GM21390 (cell line): ENCODE measurements at regions not wholly inside any gene's neighbourhood (a gene's known extent, or its start where the extent isn't known, plus 50 kb on each side); places are given as distances from the start of the nearest gene placed in this dataset.
"Not testable (repeated sequence)": the region's sequence is repeated elsewhere in the genome, so short reads cannot be mapped to it uniquely, and the experiment has no call there.

Source experiments
- ATAC-seq: cut with Tn5 transposase; IDR thresholded peaks from one replicate; pipeline ENCODE4 v1.9.1; 2021; ENCODE audit not compliant: unreplicated experiment

DNA sequence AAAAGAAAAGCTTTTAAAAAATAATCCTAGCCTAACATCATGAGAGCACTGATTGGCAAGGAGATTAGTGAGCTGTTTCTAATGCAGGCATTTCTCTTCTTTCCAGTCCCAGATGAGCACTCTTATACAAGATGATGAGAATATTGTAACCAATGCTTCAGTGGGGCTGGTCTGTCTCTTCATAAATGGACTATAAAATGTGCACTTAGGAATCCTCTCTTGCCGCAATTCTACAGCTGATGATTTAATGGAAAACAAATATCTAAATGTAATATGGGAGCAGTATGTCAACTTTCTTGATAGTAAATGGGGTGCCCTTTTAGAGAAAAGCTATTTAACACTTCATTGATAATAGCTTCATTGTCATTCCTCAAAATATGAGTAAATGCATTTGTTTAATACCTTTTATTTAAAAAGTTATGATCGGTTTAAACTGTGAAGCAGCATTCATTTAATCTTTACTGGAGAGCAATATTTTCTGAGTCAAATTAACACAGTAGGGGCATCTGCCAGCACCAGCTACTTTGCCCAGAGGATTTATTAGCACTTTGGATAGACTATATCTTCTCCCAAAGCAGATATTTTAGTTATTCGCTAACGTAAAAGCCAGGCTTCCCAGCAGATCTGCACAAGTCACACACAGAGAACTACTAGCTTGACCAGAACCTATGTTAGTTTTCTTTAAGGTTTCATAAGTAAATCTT is 985.9 kb downstream of the DIPK2A start:
- no peak for ATAC-seq

DNA sequence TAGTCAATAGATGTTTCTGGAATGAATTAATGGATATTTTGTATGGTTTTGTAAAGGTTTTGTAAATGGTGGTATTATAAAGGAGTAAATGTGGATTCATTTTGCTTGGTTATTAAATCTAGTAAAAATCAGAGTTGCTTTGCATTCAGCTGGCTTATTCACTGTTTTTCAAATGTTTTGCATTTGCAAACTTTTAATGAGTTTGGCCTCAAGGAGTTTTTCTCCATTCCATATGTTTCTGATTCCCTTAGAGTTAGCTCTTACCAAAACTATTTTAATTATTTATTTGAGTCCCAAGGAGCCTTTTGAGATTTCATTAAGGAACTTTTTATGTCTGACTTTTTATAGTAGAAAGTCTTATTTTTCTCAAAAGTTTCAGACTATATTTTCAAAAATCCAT is 992.2 kb downstream of the DIPK2A start:
- ATAC-seq = no peak

DNA sequence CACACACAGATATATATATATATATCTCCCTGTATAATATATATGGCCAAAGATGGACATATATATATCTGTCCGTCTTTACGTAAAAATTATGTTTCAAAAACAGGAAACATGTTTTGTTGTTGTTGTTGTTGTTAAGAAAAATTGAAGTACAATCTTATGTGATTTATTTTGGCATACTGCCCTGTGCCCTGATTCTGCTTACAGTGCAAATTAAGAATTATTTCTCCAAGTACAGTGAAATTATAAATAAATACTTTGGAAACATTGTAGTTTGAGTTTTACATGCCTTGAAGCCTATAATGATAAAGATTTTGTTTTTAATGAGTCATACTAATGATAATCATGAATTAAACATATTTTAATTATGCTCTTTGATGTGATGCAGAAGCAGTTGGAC is 994.9 kb downstream of the DIPK2A start:
- no peak for ATAC-seq

DNA sequence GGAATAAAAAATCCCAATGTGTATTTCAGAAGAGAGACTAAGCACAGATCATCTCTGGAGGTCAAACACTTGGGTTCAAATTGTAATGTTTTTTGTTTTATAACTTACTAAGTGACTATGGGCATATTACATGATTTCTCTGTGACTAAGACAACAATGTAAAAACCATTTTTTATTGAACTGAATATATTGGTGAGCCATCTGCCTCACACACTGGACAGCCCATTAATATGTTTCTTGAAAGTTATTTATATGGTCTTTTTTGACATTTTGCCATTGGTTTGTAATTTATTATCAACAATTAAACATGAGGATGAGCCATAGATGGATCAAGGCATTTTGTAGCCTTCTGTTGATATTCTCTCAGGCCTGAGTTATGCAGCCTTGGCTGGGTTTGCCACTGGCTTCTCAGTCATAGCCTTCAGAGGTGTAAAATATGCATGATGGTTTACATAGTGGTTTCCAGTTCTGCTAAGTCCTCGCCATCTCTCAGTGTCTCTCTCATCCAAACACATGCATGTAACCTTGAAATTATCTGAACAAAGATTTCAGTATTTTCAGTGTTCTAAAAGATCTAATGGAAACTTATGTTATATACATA is 997.2 kb downstream of the DIPK2A start:
- no peak for ATAC-seq

DNA sequence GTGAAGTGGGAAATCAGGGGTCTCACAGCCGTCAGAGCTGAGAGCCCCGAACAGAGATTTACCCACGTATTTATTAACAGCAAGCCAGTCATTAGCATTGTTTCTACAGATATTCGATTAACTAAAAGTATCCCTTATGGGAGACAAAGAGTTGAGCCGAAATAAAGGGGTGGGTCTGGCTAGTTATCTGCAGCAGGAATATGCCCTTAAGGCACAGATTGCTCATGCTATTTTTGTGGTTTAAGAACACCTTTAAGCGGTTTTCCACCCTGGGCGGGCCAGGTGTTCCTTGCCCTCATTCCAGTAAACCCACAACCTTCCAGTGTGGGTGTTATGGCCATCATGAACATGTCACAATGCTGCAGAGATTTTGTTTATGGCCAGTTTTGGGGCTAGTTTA is 1012.9 kb downstream of the DIPK2A start:
- not testable (repeated sequence) for ATAC-seq

DNA sequence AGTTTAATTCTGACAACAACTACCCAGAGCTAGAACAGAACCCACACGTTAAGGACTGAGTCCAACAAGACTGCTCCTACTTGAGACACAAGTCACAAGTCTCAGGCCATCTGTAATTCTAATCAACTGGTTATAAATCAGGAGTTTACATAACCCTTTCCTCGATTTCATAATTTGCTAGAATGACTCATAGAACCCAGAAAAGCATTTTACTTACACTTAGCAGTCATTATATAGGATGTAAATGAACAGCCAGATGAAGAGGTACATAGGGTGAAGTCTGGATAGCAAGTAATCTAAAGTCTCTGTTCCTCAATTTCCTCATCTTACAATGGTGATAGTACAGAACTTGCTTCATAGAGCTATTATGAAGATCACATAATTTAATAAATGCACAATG is 1018.2 kb downstream of the DIPK2A start:
- ATAC-seq = no peak

DNA sequence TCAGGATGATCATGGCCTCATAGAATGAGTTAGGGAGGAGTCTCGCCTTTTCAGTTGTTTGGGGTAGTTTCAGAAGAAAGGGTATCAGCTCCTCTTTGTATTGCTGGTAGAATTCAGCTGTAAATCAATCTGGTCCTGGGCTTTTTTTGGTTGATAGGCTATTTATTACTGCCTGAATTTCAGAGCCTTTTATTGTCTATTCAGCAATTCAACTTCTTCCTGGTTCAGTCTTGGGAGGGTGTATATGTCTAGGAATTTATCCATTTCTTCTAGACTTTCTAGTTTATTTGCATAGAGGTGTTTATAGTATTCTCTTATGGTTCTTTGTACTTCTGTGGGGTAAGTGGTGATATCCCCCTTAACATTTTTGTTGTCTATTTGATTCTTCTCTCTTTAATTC is 1024.2 kb downstream of the DIPK2A start:
- no peak for ATAC-seq

DNA sequence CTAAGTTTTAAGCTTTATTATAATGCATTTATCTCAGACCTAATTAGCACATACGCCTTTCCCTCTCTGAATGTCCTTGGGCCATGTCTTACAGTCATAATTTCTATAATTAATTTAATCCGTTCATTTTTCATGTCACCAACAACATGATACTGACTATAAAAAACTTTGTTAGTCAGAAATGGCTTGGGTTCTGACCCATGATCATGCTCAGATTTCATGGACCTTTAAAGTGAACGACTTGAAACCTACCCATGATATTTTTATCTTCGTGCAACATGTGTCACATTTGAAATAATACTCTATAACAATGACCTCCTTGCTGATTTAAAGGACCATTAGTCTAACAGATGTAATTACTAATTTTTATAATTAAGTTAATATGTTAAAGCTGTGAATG is 1033.8 kb downstream of the DIPK2A start:
- ATAC-seq = no peak

DNA sequence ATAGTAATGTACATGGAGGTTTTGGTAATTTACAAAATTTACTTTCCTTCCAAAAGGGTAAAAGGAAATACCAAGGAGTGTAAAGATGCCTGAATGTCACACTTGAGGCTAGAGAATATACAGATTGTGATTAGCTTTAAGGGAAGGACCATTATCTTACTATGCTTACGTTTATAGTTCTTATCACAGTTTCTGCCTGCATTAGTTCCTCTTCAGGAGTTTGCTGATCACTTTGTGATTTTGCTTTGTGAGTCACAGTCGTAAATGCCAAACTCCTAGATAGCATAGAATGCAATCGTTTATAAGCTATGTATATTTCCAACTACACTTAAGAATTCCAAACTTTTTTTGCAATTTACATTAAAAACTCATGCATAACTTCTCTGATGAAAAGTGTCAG is 1034.6 kb downstream of the DIPK2A start:
- ATAC-seq = no peak

DNA sequence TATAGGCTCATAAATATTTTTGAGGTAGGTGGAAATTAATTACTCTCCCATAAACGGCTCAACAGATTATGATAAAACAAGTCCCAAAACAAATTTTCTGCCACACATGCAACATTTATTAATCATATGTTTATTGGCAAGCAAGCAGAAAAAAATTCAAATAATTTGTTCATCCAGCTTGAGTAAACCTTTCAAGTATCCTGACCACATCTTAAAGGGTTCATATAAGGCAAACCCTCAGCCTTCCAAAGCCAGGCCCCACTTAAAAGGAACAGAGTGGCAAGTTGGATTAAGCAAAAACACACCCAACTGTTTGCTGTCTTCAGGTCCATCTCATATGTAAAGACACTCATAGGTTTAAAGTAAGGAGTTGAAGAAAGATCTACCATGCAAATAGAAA is 1042.3 kb downstream of the DIPK2A start:
- ATAC-seq = no peak

DNA sequence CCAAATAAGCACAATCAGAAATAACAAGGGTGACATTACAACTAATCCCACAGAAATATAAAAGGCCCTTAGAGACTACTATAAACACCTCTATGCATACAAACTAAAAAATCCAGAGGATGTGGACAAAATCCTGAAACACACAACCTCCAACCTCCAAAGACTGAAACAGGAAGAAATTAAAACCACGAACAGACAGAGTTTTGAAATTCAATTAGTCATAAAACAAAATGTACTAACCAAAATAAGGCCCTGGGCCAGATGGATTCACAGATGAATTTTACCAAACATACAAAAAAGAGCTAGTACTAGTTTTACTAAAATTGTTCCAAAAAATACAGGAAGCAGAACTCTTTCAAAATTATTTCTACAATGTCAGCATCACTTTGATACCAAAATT is 1043.6 kb downstream of the DIPK2A start:
- ATAC-seq = no peak

DNA sequence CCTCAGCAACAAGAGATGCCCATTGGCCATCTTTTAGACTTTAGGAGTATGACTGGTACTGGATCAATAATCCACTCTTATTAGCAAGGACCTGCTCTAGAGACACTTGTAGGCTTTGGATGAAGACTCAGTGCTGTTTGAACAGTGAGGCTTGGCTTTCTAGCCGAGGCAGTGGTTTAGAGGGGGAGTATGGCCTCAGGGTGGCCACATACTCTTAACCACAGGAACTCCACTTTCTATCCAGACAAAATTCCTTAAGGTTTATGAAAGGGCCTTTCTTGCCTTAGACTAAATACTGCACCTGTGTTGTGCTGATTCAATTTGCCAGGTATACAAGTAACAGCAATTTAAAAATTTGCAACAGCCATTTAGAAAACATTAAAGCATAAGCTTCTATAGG is 1046.3 kb downstream of the DIPK2A start:
- ATAC-seq = no peak

DNA sequence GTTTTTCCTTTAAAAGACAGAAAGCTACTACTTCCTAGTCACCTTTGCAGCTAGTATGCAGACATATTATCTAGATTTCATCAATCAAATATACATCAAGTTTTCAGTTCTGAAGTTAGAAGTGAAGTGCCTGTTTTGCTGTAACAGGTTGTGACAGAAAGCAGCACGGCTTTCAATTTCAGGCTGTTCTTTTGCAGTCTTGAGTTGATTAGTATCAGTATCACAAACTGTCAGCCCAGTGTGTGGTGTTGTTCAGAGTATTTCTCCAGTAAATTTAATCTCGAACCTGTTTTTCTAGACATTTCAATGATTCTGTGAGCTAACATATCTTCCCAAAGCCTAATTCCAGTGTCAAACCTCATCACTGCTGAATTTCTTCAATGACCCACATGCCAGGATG is 1050.8 kb downstream of the DIPK2A start:
- no peak for ATAC-seq

DNA sequence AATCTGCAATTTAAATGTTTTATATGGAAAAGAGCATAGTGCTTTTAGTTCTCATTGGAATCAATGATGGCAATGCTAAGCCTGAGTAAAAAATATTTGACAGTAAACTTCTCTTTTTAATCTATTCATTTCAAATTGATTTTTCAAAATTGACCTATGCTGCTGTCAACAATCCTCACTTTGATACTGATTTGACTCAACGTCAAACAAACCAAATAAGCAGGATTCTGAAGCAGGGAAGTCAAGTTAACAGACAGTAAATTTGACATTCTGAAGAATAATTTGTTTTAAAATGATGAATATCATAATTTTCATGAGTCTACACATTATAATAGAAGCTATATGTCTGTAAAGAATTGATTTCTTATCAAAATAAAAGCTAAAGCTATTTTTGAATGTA is 1053.1 kb downstream of the DIPK2A start:
- no peak for ATAC-seq

DNA sequence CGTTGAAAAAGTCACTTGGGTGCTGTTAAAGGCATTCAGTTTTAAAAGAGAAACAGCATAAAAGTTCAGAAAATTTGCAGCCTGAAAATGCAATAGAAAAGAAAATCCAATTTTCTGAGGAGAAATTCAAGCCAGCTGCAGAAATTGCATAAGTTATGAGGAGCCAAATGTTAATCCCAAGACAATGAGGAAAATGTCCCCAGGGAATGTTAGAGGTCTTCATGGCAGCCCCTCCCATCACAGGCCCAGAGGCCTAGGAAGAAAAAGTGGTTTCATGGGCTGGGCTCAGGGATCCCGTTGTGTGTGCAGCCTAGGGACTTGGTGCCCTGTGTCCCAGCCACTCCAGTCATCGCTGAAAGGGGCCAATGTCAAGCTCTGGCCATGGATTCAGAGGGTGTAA is 1055.6 kb downstream of the DIPK2A start:
- not testable (repeated sequence) for ATAC-seq

DNA sequence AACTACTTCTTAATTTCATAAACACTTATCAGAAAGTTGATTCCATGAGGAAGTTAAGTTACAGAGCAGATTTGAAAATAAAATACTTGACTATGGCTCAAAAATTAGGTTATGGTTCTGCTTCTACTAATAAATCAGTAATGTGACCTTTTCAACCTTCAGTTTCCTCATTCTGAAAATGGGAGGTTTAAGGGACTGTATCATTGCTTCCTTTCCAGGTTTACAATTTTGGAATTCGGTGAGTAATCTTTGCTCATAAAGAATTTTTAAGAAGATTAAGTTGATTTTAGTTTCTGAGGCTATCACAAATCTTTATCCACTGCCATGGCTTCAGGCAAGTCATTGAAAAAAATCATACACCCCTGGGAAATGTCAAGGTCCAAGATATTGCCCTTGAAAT is 1061.2 kb downstream of the DIPK2A start:
- no peak for ATAC-seq

DNA sequence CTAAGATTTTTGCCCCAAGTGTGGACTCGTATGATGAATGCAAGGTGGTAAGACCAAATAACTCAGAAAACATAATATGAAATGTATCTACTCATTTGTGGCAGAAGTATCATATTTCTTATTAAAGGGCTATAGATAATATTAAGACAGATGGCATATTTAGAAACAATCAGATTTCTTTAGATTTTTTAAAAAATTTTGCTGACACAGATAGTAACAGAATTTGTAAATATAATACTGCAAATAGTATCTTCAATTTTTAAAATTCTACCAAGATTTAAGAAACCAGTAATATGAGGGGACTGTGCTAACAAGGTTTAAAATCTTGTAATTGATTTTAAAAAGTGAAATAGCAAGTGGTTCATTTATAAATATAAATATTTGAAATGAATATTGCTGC is 1064.1 kb downstream of the DIPK2A start:
- no peak for ATAC-seq

DNA sequence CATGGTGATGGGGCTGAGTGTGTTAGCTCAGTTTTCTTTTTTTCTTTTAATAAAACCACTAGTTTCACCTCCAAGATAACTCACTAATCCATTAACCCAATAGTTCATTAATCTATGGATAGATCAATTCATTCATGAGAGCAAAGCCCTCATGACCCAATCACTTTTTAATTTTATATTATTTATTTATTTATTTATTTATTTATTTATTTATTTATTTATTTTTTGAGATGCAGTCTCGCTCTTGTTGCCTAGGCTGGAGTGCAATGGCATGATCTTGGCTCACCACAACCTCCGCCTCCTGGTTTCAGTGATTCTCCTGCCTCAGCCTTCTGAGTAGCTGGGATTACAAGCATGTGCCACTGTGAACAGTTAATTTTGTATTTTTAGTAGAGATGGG is 1082.4 kb downstream of the DIPK2A start:
- ATAC-seq = not testable (repeated sequence)

DNA sequence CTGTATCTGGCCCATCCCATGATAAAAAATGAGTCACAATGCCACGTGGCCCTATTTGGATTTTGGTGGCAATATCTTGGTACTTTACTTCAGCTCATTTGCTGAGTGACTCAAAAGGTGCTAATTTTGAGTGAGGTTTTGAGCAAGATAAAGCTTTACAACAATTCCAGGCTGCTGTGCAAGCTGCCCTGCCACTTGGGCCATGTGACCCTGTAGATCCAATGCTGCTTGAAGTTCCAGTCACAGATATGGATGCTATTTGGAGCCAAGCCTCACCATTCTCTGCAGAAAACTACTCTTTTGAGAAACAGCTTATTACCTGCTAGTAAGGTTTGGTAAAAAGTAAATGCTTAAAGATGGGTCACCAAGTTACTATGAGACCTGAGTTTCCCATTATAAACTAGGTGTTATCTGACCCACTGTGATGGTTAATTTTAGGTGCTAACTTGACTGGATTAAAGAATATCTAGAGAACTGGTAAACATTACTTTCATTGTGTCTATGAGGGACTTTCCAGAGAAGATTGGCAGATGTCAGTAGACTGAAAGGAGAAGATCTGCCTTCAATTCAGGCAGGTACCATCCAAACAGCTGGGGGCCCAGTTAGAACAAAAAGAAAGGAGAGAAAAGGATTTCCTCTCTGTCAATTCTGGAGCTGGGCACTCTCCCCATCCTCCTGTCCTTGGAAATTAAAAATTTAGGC is 1083.9 kb downstream of the DIPK2A start:
- no peak for ATAC-seq

DNA sequence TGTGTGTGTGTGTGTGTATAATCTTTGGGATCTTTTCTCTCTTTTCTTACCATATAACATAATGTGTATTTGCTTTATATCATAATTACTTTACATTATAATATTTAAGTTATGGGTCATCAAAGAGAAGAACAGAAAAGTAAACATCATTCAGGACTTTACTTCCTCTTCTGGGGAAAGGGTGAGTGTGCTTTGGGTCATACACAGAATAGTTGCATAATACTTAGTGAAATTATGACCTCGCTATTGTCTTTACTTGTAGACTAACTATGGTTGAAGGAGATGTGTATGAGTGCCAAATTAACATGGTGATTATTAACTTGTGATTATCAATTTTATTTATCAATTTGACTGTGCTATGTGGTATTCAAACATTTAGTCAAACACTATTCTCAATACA is 1086.9 kb downstream of the DIPK2A start:
- ATAC-seq = no peak

DNA sequence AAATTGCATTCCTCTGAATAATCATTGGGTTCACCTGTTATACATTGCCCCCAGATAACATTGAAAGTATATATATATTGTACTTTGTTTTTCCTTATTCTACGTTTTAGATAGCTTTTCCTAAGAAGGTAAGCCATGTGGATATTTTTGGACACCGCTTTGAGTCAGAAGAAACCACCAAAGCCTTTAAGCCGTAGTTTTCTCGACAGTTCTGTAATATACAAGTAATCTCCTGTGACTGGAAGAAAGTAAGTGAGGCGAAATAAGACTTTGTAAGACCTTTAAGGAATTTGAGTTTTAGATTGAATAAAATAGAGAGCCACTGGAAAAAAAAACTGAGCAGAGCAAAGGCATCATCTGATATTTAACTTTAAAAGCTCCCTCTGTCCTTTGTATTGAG is 1092.0 kb downstream of the DIPK2A start:
- no peak for ATAC-seq

DNA sequence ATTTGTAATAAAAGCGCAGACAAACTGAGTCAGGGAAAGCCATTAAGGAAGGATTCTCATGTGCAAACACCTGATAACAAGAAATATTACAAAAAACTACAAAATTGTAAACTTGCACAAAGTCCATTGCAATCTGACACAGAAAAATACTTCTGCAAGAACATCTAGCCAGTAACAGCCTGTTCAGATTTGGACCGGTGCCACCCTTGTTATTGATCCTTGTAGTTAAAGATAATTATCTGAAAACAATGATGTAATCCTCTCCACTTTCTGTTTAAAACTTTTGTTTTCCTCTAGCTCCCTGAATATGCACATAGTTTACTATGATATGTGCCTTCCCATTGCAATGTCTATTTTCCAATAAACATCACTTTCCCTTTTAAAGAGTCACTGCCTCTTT is 1090.2 kb downstream of the PLOD2 start:
- no peak for ATAC-seq

DNA sequence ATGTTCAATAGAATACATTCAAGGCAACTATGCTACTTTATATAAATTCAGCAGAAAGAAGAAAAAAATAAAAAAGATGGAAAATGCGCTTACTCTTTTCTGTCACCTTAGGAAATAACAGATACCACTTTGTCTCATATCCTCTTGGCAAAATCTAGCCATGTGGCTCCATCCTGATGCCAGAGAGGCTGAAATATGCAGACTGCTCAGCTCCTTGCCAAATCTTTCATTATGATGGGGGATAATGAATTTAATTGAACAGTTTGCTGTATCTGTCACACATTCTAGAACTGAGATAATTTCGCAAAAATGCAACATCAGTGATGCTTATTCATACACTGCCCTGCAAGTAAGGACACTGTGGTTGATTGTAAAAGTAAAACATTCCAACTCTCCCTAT is 1081.5 kb downstream of the PLOD2 start:
- no peak for ATAC-seq
